H9 (cell line): ENCODE measurements at regions not wholly inside any gene's neighbourhood (a gene's known extent, or its start where the extent isn't known, plus 50 kb on each side); places are given as distances from the start of the nearest gene placed in this dataset.

Experiments used
- DNase-seq: peaks from one replicate; pipeline ENCODE4 v3.0.0-alpha.2; 2017
- H2AFZ ChIP-seq: one replicate; pipeline ENCODE4 v1.6.1; 2013; ENCODE audit warnings: mild to moderate bottlenecking, low read length, control low read depth, moderate library complexity
- H2AK5ac ChIP-seq: 2 replicates; pipeline ENCODE4 v1.6.1; 2013; ENCODE audit warnings: low read length, control low read depth, mixed read lengths; ENCODE audit not compliant: insufficient read length
- H2BK120ac ChIP-seq: one replicate; pipeline ENCODE4 v1.6.1; 2013; ENCODE audit warnings: low read depth, mild to moderate bottlenecking, low read length, control low read depth, inconsistent platforms; ENCODE audit not compliant: poor library complexity, severe bottlenecking
- H2BK12ac ChIP-seq: 2 replicates; pipeline ENCODE4 v1.6.1; 2013; ENCODE audit warnings: low read length, control low read depth, mixed read lengths, low read depth; ENCODE audit not compliant: insufficient read length
- H2BK15ac ChIP-seq: 2 replicates; pipeline ENCODE4 v1.6.1; 2013; ENCODE audit warnings: low read depth, low read length, control low read depth
- H2BK20ac ChIP-seq: one replicate; pipeline ENCODE4 v1.6.1; 2013; ENCODE audit warnings: low read depth, mild to moderate bottlenecking, low read length, control low read depth, inconsistent platforms; ENCODE audit not compliant: poor library complexity, severe bottlenecking
- H2BK5ac ChIP-seq: 2 replicates; pipeline ENCODE4 v1.6.1; 2013; ENCODE audit warnings: low read length, control low read depth, mixed read lengths; ENCODE audit not compliant: insufficient read length
- H3K14ac ChIP-seq: 2 replicates; pipeline ENCODE4 v1.6.1; 2013; ENCODE audit warnings: low read length, control low read depth; ENCODE audit not compliant: insufficient read depth
- H3K18ac ChIP-seq: 2 replicates; pipeline ENCODE4 v1.6.1; 2013; ENCODE audit warnings: low read depth, mild to moderate bottlenecking, mixed read lengths, low read length, control low read depth; ENCODE audit not compliant: insufficient read length
- H3K23ac ChIP-seq: 2 replicates; pipeline ENCODE4 v1.6.1; 2013; ENCODE audit warnings: low read length, control low read depth, mixed read lengths, low read depth; ENCODE audit not compliant: insufficient read length
- H3K23me2 ChIP-seq: 2 replicates; pipeline ENCODE4 v1.6.1; 2013; ENCODE audit warnings: low read depth, mild to moderate bottlenecking, mixed read lengths, low read length, control low read depth; ENCODE audit not compliant: insufficient read length, poor library complexity, severe bottlenecking
- H3K27ac ChIP-seq: 2 replicates; pipeline ENCODE4 v1.5.1; 2013; ENCODE audit warnings: low read length, control low read depth, mixed read lengths, low read depth; ENCODE audit not compliant: insufficient read length
- H3K27me3 ChIP-seq: 2 replicates; pipeline ENCODE4 v1.6.1; 2013; ENCODE audit warnings: low read length, control low read depth, inconsistent platforms; ENCODE audit not compliant: insufficient read depth
- H3K4ac ChIP-seq: 2 replicates; pipeline ENCODE4 v1.6.1; 2013; ENCODE audit warnings: low read depth, mild to moderate bottlenecking, control low read depth, inconsistent platforms, low read length, moderate library complexity
- H3K4me1 ChIP-seq: 2 replicates; pipeline ENCODE4 v1.6.1; 2013; ENCODE audit warnings: low read length, control low read depth, inconsistent platforms; ENCODE audit not compliant: insufficient read depth
- H3K4me2 ChIP-seq: 2 replicates; pipeline ENCODE4 v1.6.1; 2013; ENCODE audit warnings: low read length, control low read depth, mixed read lengths; ENCODE audit not compliant: insufficient read length, insufficient read depth
- H3K56ac ChIP-seq: 2 replicates; pipeline ENCODE4 v1.6.1; 2013; ENCODE audit warnings: low read depth, mild to moderate bottlenecking, mixed read lengths, low read length, control low read depth; ENCODE audit not compliant: insufficient read length
- H3K79me1 ChIP-seq: 2 replicates; pipeline ENCODE4 v1.6.1; 2013; ENCODE audit warnings: low read depth, mild to moderate bottlenecking, moderate library complexity, low read length, control low read depth, inconsistent platforms; ENCODE audit not compliant: insufficient read depth, poor library complexity, severe bottlenecking
- H3K79me2 ChIP-seq: 2 replicates; pipeline ENCODE4 v1.6.1; 2013; ENCODE audit warnings: low read length, control low read depth, inconsistent platforms; ENCODE audit not compliant: insufficient read depth
- H3K9ac ChIP-seq: 2 replicates; pipeline ENCODE4 v1.6.1; 2013; ENCODE audit warnings: low read length, control low read depth, mixed read lengths; ENCODE audit not compliant: insufficient read length; ENCODE audit errors: extremely low read depth
- H3K9me3 ChIP-seq: one replicate; pipeline ENCODE4 v1.6.1; 2013; ENCODE audit warnings: low read depth, low read length, inconsistent platforms; ENCODE audit not compliant: control insufficient read depth
- H3T11ph ChIP-seq: one replicate; pipeline ENCODE4 v1.6.1; 2013; ENCODE audit warnings: mild to moderate bottlenecking, low read length, control low read depth, inconsistent platforms
- H4K20me1 ChIP-seq: one replicate; pipeline ENCODE4 v1.6.1; 2013; ENCODE audit not compliant: control insufficient read depth, insufficient read length, insufficient read depth
- H4K5ac ChIP-seq: 2 replicates; pipeline ENCODE4 v1.6.1; 2013; ENCODE audit warnings: low read depth, mild to moderate bottlenecking, mixed read lengths, low read length, control low read depth; ENCODE audit not compliant: insufficient read length
- H4K8ac ChIP-seq: replicated peaks from 2 replicates; pipeline ENCODE4 v1.6.1; 2013; ENCODE audit warnings: low read length, control low read depth, mixed read lengths, low read depth; ENCODE audit not compliant: insufficient read length
- H4K91ac ChIP-seq: 2 replicates; pipeline ENCODE4 v1.6.1; 2013; ENCODE audit warnings: low read depth, mild to moderate bottlenecking, moderate library complexity, mixed read lengths, low read length, control low read depth; ENCODE audit not compliant: insufficient read length
- H3K27ac Mint-ChIP-seq, 3 experiments: 2 replicates in 2 of 3; 3 replicates in 1 of 3; pipeline ENCODE4 v1.8.0; 2020 to 2021; ENCODE audit warnings: mixed read lengths in 3 of 3, mild to moderate bottlenecking in 1 of 3, moderate library complexity in 1 of 3
- H3K27me3 Mint-ChIP-seq: 2 replicates; pipeline ENCODE4 v1.8.0; 2021; ENCODE audit warnings: low read depth, mild to moderate bottlenecking, moderate library complexity, mixed read lengths
- H3K36me3 Mint-ChIP-seq, 3 experiments: 2 replicates in 2 of 3; 3 replicates in 1 of 3; pipeline ENCODE4 v1.8.0; 2020 to 2021; ENCODE audit warnings: low read depth in 3 of 3, mixed read lengths in 3 of 3; ENCODE audit not compliant: insufficient read depth in 1 of 3
- H3K4me1 Mint-ChIP-seq, 2 experiments: 2 replicates each; pipeline ENCODE4 v1.8.0; 2020; ENCODE audit warnings: mixed read lengths in 2 of 2
- H3K4me3 Mint-ChIP-seq, 2 experiments: 2 replicates in 1 of 2; 3 replicates in 1 of 2; pipeline ENCODE4 v1.8.0; 2020 to 2021; ENCODE audit warnings: mild to moderate bottlenecking in 2 of 2, mixed read lengths in 2 of 2, moderate library complexity in 1 of 2
- H3K9me3 Mint-ChIP-seq, 2 experiments: 2 replicates in 1 of 2; 3 replicates in 1 of 2; pipeline ENCODE4 v1.8.0; 2020; ENCODE audit warnings: mild to moderate bottlenecking in 2 of 2, mixed read lengths in 2 of 2, moderate library complexity in 1 of 2
- CTCF ChIP-seq: fragments of 200-600 bp; sonication (generic); conservative IDR thresholded peaks from 3 replicates; pipeline ENCODE4 v1.8.0; 2021; ENCODE audit warnings: antibody characterized with exemption, mild to moderate bottlenecking
- WGBS: extraction: QIAGEN DNeasy Blood & Tissue Kit; methylation state at CpG from one replicate; pipeline ENCODE4 v1.1.7; 2013; ENCODE audit warnings: missing lambda C conversion rate, low lambda C conversion rate, mixed read lengths; ENCODE audit not compliant: insufficient read length; ENCODE audit errors: extremely low coverage; 5-methylcytosine and 5-hydroxymethylcytosine counted together

GRCh38 chr9:103281126-103281525 is 286.0 kb downstream of the CYLC2 start:
- no peak overlapping the region for H3K23ac ChIP-seq
- H3K4me1 Mint-ChIP-seq, result no peaks in the 10 kb centered on the region
- H4K20me1 ChIP-seq, result no peaks in the 10 kb centered on the region
- H2BK15ac ChIP-seq, result no peak overlapping the region
- no peak overlapping the region for H3K4me3 Mint-ChIP-seq
- no peak overlapping the region for H3T11ph ChIP-seq
- no peaks in the 10 kb centered on the region for H3K9me3 ChIP-seq
- H3K9ac ChIP-seq, result no peak overlapping the region
- H3K23me2 ChIP-seq, result no peaks in the 10 kb centered on the region
- no peak for DNase-seq
- H3K18ac ChIP-seq, result no peak overlapping the region
- no peak overlapping the region for H2AFZ ChIP-seq
- no peak overlapping the region for H2BK5ac ChIP-seq
- no peak overlapping the region for H3K4ac ChIP-seq
- H3K79me1 ChIP-seq, result no peaks in the 10 kb centered on the region
- H4K8ac ChIP-seq, result no peak overlapping the region
- no CpG with 5 or more reads among the region's 2 CpGs for WGBS
- H3K56ac ChIP-seq, result no peak overlapping the region
- H2BK20ac ChIP-seq, result no peak overlapping the region
- TF ChIP-seq CTCF, result no peak
- no peak overlapping the region for H3K4me2 ChIP-seq
- no peaks in the 10 kb centered on the region for H3K27me3 Mint-ChIP-seq
- no peak overlapping the region for H2AK5ac ChIP-seq
- no peaks in the 10 kb centered on the region for H3K9me3 Mint-ChIP-seq
- no peaks in the 10 kb centered on the region for H3K4me1 ChIP-seq
- no peak overlapping the region for H3K27ac Mint-ChIP-seq
- H2BK120ac ChIP-seq, result no peak overlapping the region
- no peaks in the 10 kb centered on the region; a peak in 1 of 7 replicates for H3K36me3 Mint-ChIP-seq
- no peaks in the 10 kb centered on the region for H3K79me2 ChIP-seq
- H4K91ac ChIP-seq, result no peak overlapping the region
- no peak overlapping the region for H2BK12ac ChIP-seq
- no peak overlapping the region for H4K5ac ChIP-seq
- H3K27ac ChIP-seq, result no peak overlapping the region
- H3K14ac ChIP-seq, result no peak overlapping the region
- H3K27me3 ChIP-seq, result no peaks in the 10 kb centered on the region
